Stimulated activated CD4-positive, alpha-beta T cell treated with anti-CD3 and anti-CD28 coated beads, Interleukin-1b, Interleukin-23, amount 100 ng/mL, for 48 hours (primary cell): ENCODE measurements at regions not wholly inside any gene's neighbourhood (a gene's known extent, or its start where the extent isn't known, plus 50 kb on each side); places are given as distances from the start of the nearest gene placed in this dataset.

Experiments
- DNase-seq: peaks from one replicate; pipeline ENCODE4 v3.0.0-alpha.2; 2020

- DNase-seq, result no peak
These were observed 95.8 kb upstream of the STEAP4 start for GRCh38 chr7:88402529-88402928.

GRCh38 chr7:88401009-88401623 lies 94.4 kb upstream of the STEAP4 start:
- no peak for DNase-seq

GRCh38 chr7:88399696-88400240 lies 93.1 kb upstream of the STEAP4 start:
- DNase-seq, result no peak

GRCh38 chr7:88399036-88399435 lies 92.3 kb upstream of the STEAP4 start:
- no peak for DNase-seq

GRCh38 chr7:88398459-88398858 lies 91.8 kb upstream of the STEAP4 start:
- no peak for DNase-seq

GRCh38 chr7:88396948-88397322 lies 90.2 kb upstream of the STEAP4 start:
- no peak for DNase-seq

- no peak for DNase-seq
These were observed 89.7 kb upstream of the STEAP4 start for GRCh38 chr7:88396295-88396947.

- DNase-seq, result no peak
These were observed 89.0 kb upstream of the STEAP4 start for GRCh38 chr7:88395715-88396114.

GRCh38 chr7:88391247-88391646 lies 84.6 kb upstream of the STEAP4 start:
- no peak for DNase-seq

- no peak for DNase-seq
These were observed 80.7 kb upstream of the STEAP4 start for GRCh38 chr7:88387368-88387767.

GRCh38 chr7:88386665-88387156 lies 80.0 kb upstream of the STEAP4 start:
- no peak for DNase-seq

- DNase-seq, result no peak
These were observed 70.7 kb upstream of the STEAP4 start for GRCh38 chr7:88377434-88377833.

GRCh38 chr7:88368686-88369085 lies 62.0 kb upstream of the STEAP4 start:
- no peak for DNase-seq

- DNase-seq, result no peak
These were observed 60.2 kb upstream of the STEAP4 start for GRCh38 chr7:88366845-88367244.

- DNase-seq, result no peak
These were observed 57.2 kb upstream of the STEAP4 start for GRCh38 chr7:88363869-88364268.

GRCh38 chr7:88363249-88363648 lies 56.6 kb upstream of the STEAP4 start:
- no peak for DNase-seq

GRCh38 chr7:88361357-88361756 lies 54.7 kb upstream of the STEAP4 start:
- no peak for DNase-seq

- no peak for DNase-seq
These were observed 52.2 kb upstream of the STEAP4 start for GRCh38 chr7:88358881-88359280.

GRCh38 chr7:88358526-88358838 lies 51.8 kb upstream of the STEAP4 start:
- no peak for DNase-seq

GRCh38 chr7:88357781-88358525 lies 51.3 kb upstream of the STEAP4 start:
- DNase-seq, result no peak

GRCh38 chr7:88357294-88357693 lies 50.6 kb upstream of the STEAP4 start:
- DNase-seq, result no peak
